AG08395 (cell line): ENCODE measurements at regions not wholly inside any gene's neighbourhood (a gene's known extent, or its start where the extent isn't known, plus 50 kb on each side); places are given as distances from the start of the nearest gene placed in this dataset.

ENCODE experiments used
- DNase-seq: peaks from one replicate; pipeline ENCODE4 v3.0.0; 2012; ENCODE audit warnings: mixed read lengths, low spot score

DNA sequence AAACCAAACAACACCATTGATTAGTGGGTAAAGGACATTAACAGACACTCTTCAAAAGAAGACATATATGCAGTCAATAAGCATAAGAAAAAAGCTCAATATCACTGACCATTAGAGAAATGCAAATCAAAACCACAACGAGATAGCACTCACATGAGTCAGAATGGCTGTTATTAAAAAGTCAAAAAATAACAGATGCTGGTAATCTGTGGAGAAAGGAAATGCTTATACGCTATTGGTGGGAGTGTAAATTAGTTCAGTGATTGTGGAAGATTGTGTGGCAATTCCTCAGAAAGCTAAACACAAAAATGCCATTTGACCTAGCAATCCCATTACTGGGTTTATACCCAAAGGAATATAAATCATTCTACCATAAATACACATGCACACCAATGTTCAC lies 182.6 kb downstream of the TRPC6 start:
- no peak for DNase-seq

DNA sequence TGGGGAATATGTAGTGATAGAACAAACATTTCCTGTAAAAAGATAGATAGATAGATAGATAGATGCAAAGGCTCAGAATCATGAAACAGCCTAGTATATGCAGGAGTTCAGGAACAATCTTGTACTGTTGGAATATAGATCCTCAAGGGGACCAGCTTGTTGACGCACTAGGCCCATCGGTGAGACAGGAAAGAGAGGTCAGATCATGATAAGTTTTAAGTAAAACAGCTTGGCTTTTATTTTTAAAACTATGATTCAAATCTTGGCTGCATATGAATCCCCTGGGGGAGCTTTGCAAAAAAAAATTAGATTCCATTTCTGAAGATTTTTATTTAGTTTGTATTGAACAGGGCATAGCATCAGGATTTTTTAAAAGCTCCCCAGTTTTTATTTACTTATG lies 185.8 kb downstream of the TRPC6 start:
- no peak for DNase-seq

DNA sequence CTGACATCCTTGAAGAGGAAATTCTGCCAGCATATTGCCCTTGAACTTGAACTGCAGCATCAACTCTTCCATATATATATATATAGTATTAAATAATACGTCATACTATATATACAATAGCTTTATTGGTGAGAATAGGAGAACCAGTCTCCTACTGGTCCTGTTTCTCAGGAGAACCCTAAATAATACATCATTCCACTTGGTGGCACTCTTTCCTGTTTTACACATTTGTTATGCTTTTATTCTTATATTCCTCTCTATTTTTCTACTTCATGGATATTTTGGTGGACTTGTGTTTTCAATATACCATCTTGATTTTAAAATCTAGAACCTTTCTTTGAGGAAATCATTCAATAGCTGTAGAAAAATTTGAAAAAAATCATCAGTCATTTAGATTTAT lies 193.3 kb downstream of the TRPC6 start:
- no peak for DNase-seq

DNA sequence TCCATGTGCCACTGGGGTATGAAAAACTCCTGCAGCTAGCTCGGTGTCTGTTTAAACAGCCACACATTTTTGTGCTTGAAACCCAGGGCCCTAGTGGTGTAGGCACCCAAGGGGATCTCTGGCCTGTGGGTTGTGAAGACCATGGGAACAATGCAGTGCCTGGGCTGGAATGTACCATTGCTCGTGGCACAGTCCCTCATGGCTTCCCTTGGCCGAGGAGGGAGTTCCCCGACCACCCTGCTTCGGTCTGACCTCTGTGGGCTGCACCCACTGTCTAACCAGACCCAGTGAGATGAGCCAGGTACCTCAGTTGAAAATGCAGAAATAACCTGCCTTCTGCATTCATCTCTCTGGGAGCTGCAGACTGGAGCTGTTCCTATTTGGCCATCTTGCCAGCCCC lies 214.0 kb downstream of the TRPC6 start:
- DNase-seq, result no peak

DNA sequence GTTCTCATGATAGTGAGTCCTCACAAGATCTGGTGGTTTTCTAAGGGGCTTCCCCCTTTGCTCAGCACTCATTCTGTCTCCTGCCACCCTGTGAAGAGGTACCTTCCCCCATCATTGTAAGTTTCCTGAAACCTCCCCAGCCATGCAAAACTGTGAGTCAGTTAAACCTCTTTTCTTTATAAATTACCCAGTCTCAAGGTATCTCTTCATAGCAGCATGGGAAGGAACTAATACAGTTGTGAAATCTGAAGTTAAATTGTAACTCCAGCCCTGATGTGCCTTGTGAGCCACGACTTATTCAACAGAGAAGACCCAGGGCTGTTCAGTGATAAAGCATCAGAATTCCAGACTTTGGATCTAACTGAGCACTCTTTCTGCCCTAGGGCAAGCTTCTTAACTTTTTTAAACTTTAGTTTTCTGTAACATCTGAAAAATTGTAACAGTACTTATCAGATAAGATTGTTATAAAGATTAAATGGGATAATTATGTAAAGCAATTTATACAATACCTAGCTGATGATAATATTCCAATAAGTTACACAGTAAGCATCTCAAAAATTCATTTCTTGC lies 220.0 kb downstream of the TRPC6 start:
- DNase-seq, result no peak

DNA sequence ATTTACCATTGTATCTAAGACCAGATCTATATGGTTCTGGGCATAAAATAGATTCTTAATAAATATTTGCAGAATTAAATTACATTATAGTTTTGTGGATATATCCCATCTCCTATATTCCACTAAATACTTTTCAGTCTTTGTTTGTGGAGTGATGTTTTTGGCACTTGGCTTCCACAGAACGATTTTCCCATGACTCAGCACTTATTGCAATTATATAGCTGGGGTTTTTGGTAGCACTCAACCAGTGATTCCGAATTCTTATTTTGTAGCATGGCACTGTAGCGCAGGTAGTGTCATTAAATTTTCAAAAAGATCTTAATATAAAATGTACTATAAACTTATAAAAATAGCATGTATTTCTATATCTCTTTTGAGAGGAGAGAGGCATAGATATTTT lies 221.2 kb downstream of the TRPC6 start:
- DNase-seq, result no peak

DNA sequence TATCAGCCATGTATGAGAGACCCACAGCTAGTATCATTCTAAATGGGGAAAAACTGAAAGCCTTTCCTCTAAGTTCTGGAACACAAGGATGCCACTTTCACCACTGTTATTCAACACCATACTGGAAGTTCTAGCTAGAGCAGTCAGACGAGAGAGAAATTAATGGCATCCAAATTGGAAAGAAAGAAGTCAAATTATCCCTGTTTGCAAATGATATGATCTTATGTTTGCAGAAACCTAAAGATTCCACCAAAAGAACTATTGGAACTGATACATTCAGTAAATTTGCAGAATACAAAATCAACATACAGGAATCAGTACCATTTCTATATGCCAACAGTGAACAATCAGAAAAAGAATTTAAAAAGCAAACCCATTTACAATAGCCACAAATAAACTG lies 226.0 kb downstream of the TRPC6 start:
- no peak for DNase-seq

DNA sequence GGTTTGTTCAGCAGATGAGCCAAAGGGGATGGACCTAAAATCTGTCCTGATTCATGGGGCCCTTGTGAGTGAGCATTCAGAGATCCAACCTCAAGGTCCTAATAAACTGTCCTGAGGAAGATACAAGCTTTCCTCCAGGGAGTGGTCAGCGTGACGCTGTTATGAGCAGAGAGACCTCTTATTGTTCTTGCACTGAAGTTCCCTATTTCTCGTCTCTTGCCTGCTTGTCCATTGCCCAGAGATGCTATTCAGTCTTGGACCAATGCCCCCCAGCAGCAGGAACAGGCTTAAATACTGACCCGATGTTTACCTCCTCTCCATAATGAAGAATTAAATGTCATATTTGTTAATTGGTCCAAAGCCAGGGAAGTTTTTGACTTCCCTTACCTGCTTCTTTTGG lies 225.2 kb upstream of the PGR start:
- DNase-seq, result no peak

DNA sequence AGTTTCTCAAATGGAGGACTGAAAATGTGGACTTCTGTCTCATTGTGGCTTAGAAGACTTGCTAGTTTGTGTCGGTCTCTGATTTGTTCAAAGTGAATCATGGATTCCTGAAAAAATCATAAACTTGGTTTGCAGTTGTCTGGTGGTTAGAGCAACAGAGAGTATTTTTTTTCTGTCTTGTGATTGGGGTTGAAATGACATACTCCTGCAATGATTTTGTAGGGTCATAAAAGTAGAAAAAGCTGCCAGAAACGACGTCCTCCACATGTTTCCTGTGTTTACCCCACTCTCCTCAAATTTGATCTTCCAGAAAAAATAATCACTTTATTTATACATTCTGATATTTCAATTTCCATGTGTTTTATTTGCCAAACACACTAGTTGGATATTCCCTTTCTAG lies 219.2 kb upstream of the PGR start:
- no peak for DNase-seq

DNA sequence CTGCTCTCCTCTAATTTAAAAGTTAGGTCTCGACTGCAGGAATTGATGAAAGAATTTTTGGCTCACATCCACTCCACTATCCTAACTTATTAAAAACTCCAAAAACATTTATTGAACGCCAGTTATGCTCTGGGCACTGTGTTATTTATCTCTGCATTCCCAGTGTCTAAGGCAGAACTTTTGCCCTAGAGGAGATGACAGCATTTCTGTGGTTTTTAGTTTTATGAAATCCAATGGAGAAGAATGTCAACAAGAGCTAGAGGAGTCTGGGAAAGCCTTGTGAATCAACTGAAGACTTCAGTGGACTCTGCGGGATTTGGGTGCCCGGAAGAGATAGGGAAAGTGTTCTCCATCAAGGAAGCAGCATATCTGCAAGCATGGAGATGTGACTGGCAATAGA lies 217.0 kb upstream of the PGR start:
- DNase-seq, result peak; percentile 51

DNA sequence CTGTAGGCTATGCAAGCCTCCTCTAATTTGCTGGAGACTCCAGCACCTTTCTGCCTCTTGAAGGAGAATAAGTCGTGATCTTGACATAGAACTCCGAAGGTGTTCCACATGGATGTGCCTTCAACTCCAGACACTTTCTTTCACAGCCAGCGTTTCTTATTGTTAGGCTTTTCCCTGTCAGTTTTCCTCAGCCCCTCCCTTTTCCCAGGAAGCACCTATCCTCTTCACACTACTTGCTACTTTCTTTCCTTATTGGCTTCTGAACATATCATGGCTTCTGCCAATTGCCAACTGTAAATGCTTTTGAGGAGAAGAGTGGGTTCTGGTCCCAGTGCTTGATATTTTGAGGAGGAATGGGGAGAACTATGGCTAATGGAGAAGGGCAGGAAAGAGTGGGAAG lies 216.3 kb upstream of the PGR start:
- no peak for DNase-seq

DNA sequence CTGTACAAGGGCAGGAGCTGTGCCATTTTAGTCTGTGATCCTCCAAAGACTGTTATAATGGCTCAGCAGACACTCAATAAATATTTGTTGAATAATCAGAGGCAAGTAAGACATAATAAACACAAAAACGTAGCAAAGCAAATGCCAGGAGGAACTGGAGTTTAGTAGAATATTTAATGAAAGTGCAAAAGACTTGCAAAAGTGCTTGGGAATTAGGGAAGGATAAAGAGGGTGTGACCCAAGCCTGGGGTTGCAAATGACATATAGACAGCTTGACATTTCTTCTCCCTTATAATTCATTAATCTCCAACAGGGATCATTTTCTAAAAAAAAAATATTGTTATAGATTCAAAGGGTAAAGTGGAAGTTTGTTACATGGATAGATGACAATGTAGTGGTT lies 212.7 kb upstream of the PGR start:
- DNase-seq, result no peak

DNA sequence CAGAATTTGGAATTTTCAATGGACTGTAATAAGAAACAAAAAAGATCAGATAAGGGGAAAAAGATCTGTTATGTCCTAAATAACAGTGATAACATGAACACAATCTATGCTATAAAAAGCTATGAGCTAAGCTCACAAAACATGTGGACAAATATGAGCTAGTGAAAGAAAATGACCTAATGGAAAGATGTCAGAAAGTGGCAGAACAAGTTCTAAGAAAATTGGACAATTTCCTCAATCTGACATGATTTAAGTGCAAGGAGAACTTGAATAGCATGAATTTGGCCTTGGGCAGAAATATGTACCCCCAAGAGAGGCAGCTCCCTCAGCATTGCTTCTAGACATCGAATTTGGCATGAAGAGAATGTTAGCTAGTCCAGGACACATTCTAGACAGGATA lies 212.0 kb upstream of the PGR start:
- no peak for DNase-seq

DNA sequence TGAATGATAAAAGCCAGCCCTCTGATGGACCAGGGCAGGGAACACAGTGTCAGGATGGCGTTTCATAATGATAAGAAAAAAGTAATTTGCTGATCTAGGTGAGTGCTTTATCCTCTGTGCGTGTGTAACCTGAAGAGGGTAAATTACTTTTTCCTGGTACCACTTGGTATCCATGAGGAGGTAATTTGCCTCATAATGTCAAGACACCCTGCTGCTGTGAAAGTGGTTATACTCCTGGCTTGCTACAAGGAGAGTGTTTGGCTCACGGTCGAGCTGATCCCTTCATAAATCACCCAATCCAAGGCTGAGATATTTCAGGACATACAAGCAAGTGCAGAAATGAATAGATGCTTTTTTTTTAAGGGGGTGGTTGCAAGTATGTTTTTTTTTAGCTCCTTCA lies 207.2 kb upstream of the PGR start:
- DNase-seq, result no peak

DNA sequence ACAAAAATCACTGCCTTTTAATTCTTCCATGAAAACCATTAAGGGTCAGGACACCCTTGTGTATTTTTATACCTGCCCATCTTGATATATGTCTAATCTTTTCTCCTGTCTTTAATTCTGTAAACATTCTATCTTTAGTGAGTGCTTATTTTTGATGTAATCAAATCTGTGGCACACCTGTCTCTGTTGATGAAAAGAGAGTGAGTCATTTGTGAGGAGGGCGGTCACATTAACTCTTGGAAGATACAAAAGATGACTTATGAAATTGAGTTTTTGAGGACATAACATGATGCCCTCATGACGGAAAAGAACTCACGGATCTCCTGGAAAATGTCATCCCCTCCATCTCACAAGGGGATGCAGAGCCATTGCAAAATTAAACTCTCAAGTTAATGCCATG lies 206.5 kb upstream of the PGR start:
- no peak for DNase-seq

DNA sequence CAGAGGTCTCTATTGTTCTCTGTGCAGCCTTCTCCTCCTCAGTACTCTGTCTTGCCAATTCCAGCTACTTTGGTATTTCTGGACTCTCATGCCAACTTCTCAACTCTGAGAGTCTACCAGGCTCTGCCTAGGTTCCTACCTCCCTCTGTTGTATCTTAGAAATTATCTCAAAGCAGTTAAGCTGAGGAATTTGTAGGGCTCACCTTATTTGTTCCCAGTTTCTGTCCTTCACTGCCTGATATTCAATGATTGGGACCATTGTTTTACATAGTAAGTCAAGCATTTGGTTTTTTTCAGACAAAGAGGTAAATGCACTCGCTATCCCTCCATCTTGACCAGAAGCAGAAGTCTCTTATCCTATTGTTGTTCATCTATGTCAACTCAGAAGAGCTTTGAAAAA lies 205.0 kb upstream of the PGR start:
- no peak for DNase-seq

DNA sequence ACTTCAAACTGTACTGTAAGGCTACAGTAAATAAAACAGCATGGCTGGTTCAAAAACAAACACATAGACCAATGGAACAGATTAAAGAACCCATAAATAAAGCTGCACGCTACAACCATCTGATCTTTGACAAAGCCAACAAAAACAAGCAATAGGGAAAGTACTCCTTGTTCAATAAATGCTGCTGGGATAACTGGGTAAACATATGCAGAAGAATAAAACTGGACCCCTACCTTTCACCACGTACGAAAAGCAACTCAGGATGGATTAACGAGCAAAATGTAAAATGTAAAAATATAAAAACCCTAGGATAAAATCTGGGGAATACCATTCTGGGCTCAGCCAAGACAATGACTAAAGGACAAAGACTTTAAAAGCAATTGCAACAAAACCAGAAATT lies 201.8 kb upstream of the PGR start:
- no peak for DNase-seq

DNA sequence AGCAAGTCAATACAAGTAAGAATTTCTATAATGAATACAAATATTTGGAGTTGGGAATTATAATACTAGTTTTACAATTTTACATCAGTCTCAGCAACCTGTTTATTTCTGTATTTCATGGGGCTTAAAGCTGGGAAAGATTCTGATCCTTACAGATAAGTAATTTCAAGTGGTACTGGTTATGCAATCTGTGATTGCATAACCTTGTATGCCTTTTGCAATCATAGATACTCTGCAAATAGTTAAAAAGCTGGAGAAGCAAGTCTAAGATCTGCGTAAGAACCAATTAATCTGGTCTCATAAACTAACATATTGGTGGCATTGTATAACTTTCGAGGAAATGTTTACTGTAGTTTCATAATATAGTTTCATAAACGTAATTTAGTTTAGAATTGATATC lies 198.3 kb upstream of the PGR start:
- DNase-seq, result no peak

DNA sequence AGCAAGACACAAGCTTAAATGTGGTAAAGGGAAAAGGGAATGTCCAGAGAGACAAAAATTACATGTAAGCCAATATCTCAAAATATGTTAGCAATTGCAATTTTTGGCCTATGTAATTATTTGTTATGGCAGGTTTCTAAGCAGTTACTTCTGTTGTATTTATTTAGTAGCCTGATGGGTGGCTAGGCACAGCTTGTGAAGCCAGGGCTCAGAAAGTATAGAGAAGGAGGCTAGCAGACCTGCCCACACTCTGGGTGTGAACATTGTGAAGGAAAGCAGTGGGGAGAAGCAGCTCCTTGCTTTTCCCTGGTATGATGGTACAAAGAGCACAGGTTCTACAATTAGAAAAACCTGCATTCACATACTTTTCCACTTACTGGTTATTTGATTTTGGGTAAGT lies 196.5 kb upstream of the PGR start:
- DNase-seq, result no peak

DNA sequence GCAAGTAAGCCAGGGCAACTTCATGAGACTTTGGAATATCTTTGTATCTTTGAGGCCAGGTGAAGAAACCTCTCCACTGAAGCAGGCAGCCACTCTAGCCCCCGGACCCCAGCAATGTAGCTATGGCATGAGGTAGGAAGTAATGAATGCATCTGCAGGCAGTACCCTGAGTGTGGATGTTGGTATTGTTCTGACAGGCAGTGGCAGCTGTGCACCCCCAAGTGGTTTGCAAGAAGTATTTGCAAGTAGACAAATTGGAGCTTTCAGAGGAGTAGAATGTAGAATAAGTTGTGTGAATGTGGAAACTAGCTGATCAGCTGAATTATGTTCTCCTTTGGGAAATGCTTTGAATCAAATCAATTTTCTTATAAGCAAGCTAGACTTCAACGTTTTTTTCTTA lies 194.4 kb upstream of the PGR start:
- no peak for DNase-seq

DNA sequence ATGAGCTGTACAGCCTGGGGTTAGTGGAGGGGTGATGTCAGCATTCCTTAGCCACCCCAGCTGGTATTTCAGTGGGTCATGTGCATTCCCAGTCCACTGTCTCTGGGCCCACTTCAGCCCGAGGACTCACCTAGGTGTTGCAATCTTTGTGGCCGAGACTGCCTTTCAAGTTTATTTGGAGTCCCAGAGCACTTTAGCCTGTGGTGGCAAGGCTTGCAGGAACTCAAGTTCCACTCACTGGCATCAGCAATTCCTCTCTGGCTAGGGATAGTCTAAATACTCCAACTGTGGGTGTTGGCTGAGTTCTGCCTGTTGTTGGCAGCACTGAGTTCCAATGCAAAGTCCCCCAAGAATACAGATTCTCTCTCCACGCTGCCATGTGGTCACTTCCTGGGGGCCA lies 191.6 kb upstream of the PGR start:
- DNase-seq, result no peak

DNA sequence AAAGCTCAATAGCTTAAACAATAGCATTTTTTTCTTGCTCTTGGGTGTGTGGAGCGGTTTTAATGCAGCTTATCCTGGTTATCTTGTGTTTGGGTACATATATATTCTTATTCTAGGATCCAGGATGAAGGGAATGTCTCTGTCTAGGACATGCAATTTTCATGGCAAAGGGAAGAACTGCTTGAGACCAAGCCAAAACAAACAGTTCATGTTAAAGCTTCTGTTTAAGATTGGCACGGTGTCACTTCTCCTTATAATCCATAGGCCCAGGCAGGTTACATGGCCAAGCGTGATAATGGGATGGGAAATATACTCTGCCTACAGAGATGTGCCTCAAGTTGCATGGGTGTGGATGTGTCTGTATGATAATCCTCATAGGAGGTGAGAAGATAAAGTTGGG lies 177.1 kb upstream of the PGR start:
- no peak for DNase-seq

DNA sequence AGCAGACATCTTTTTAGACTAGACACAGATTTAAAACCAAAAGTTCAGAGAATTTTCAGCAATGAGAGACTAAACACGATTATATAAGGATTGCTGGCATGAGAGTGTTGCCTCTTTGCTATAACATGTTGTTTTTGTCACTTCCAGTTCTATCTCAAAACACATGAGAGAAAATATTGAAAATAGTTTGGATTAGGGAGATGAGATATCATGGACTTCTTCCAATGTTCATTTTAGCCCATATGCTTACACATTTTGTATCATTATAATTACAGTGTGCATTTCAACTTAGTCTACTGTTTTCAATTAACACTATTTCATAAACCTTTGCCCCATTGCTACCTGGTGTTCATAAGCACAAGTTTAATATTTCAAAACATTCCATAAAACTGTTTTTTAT lies 175.9 kb upstream of the PGR start:
- DNase-seq, result no peak

DNA sequence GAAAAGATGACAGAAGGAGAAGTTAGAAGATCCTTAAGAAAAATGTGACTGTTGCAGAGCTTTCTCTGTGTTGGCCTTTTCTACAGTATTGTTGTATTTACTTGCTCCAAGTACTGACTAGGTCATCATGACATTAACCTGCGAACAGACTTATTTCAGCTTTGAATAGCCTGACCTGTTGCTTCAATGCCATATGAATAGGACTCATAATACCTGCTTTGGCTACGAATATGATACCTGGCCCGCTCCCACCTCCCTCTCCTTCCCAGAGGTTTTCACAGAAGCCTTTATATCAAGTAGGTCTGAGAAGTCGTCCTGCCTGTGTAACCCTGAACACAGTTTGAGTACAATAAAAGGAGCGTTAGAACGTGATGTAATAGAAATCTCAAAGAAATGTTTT lies 169.6 kb upstream of the PGR start:
- DNase-seq, result no peak

DNA sequence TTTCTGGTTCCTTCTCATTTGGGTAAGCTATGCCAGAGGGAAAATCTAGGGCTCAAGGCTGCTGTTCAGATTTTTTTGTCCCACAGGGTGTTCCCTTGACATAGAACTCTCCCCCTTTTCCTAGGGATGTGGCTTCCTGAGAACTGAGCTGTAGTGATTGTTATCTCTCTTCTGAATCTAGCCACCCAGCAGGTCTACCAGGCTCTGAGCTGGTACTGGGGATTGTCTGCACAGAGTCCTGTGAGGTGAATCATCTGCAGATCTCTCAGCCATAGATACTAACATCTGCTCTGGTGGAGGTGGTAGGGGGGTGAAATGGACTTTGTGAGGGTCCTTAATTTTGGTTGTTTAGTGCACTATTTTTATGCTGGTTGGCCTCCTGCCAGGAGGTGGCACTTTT lies 167.3 kb upstream of the PGR start:
- DNase-seq, result no peak
